Stimulated activated CD4-positive, alpha-beta T cell treated with anti-CD3 and anti-CD28 coated beads, Interleukin-4, amount 100 ng/mL, for 4 hours (primary cell): ENCODE measurements at regions not wholly inside any gene's neighbourhood (a gene's known extent, or its start where the extent isn't known, plus 50 kb on each side); places are given as distances from the start of the nearest gene placed in this dataset.
"Not testable (repeated sequence)": the region's sequence is repeated elsewhere in the genome, so short reads cannot be mapped to it uniquely, and the experiment has no call there.

Experiments
- DNase-seq, 2 experiments: peaks; one replicate each; pipeline ENCODE4 v3.0.0-alpha.2; 2020

DNA sequence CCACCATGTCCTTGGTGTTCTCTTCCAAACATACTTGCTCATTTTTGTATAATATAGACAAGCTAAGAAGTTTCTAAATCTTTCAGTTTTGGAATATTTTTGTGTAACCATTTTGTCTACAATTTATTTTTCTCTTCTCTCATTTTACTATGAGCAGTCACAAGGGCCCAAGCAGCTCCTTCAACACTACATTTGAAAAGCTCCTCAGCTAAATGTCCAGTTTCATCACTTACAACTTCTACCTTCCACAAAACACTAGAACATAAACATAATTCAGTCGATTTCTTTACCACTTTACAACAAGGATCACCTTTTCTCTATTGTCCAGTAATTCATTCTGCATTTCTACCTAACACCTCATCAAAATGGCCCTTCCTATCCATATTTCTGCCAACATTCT, 554.4 kb downstream of the RAB28 start:
- DNase-seq, result no peak

GRCh38 chr4:12928751-12929150, 555.4 kb downstream of the RAB28 start:
- DNase-seq, result no peak

DNA sequence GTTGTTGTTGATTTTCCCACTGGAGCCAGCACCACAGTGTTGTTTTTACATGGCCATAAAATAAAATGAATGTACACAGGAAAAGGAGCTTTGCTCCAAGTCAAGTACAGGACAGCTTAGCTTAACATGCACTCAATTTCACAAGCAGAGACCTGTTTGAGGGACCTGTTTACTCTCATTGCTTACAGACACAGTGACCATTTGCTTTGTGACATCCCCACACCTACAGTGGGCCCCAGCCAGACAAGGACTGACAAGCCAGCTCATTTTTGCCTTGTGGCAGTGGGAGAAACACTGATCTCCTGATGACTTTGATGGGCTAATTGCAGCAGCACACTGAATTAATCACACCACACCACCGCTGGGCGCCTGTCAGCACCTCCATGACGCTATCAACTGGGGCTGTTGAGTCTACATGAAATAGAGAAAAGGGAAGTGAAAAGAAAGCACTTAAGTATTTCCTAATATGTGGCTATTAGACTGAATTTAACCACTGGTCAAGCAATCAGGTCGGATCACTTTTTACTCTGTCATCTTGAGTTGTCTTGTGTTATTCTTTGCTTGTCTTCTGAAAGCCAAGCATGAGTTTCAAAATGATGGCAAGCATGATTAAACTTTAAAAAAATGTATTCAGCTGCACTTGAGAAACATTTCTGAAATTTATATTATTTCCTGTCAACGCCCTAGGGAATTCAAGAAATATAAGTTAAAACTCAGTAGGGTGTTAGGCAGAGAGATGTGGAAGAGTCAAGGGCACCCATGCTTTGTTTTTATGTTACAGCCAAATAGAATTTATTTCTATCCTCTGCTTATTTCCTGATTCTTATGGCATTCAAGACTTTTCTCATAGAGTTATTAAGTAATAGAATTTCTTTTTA, 557.7 kb downstream of the RAB28 start:
- no peak for DNase-seq

- no peak for DNase-seq
Measured at GRCh38 chr4:12924728-12925320, 559.3 kb downstream of the RAB28 start.

DNA sequence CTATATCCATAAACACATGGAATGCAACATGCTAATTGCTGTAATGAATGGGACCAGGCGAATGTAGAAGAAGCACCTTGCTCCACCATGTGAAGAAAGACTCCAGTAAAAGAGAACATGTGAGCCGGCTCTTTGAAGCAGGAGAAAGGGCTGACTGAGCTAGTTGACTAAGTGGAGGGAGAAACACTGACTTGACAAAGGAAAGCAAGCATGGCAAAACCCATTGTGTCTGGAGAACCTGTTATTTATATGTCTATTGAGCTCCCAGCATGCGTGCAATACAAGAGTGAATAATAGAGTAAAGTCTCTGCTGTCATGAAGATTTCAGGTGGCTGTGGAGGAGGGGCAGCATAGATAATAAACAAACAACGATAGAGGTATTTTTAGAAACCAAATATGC, 559.9 kb downstream of the RAB28 start:
- no peak for DNase-seq

DNA sequence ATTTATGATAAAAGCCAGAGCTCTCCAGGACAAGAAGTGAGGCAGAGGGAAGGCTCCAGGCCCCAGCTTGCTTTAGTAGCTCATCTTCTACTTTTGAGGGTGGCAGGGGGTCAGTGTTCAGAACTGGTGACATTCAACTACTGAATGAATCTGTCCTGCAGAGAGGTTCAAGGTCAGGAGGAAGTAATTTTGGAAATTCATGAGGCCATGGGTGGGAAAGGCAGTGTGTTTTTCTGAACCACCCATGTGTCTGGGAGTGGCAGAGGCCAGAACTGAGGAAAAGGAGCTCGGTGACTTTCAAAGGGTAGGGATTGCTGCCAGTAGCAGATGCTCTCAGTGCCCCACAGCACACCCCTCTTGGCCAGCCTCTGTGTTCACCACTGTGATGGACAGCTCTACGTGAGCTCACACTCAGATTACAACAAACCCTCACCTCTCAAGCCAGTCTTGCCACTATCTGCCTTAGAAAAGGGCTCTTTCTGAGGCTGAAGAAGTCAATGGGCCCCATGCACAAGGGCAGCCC, 571.2 kb downstream of the RAB28 start:
- no peak for DNase-seq

- no peak for DNase-seq
Measured at GRCh38 chr4:12911750-12912358, 572.3 kb downstream of the RAB28 start.

GRCh38 chr4:12903640-12904039, 580.5 kb downstream of the RAB28 start:
- DNase-seq, result not testable (repeated sequence)

DNA sequence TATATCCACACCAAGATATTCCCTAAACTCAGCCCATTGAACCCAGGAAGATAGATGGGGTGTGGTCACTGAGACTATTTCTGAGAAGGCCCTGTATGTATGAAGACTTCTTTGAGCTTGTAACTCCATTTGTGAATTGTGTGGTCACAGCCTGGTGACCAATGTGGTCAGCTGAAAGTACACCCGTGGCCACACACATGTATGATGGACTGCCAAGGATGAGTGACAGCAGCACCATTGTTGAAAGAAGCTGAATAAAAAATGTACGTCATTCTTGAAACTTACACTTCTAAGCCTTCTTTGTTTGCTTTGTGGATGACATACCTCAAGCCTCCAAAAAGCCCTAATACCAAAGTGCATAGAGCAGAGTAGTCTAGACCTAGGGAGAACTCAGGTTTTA, 581.4 kb downstream of the RAB28 start:
- no peak for DNase-seq

- DNase-seq, result no peak
Measured at GRCh38 chr4:12897954-12898353, 586.2 kb downstream of the RAB28 start.

- DNase-seq, result no peak
Measured at GRCh38 chr4:12894062-12894461, 590.1 kb downstream of the RAB28 start.

DNA sequence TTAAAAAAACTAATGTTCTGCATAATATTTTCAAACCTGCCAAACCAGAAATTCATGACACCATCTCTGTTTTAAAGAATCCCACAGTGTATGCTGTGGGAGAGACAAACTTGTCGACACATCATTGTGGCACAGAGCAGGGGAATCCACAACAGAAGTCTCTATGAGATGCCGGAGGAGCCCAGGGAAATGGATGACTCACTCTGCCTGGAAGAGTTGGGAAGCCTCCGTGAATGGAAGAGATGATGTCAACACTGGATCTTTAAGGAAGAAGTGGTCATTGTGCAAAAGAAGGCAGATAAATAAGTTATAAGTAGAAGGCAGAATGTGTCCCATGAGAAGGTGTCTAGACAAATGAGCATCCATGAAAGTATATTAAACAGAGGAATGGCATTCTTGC, 595.1 kb downstream of the RAB28 start:
- DNase-seq, result no peak

GRCh38 chr4:12884846-12885796, 599.0 kb downstream of the RAB28 start:
- no peak for DNase-seq

- no peak for DNase-seq
Measured at GRCh38 chr4:12881945-12882584, 602.1 kb downstream of the RAB28 start.

GRCh38 chr4:12880844-12881243, 603.3 kb downstream of the RAB28 start:
- no peak for DNase-seq

DNA sequence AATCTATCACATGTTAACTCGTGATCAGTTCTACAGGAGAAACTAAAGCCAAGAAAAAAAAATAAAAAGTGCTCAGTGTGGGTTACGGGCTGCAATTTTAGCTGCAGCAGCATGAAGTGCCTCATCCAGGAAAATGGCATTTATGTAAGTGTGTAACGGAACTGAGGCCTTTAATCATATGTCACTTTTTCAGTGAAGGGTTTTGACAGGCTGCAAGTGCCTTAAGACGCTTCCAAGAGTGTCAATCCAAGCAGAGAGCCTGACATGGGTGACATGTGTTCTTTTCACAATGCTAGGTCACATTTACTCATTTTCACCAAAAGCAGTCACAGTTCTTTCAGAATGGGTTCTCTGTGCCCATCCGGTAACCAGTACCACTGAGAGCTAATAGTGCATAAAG, 604.6 kb downstream of the RAB28 start:
- no peak for DNase-seq

GRCh38 chr4:12875640-12876243, 608.4 kb downstream of the RAB28 start:
- no peak for DNase-seq

- no peak for DNase-seq
Measured at GRCh38 chr4:12873351-12873750, 610.8 kb downstream of the RAB28 start.

- DNase-seq, result no peak
Measured at GRCh38 chr4:12861422-12861821, 622.7 kb downstream of the RAB28 start.

DNA sequence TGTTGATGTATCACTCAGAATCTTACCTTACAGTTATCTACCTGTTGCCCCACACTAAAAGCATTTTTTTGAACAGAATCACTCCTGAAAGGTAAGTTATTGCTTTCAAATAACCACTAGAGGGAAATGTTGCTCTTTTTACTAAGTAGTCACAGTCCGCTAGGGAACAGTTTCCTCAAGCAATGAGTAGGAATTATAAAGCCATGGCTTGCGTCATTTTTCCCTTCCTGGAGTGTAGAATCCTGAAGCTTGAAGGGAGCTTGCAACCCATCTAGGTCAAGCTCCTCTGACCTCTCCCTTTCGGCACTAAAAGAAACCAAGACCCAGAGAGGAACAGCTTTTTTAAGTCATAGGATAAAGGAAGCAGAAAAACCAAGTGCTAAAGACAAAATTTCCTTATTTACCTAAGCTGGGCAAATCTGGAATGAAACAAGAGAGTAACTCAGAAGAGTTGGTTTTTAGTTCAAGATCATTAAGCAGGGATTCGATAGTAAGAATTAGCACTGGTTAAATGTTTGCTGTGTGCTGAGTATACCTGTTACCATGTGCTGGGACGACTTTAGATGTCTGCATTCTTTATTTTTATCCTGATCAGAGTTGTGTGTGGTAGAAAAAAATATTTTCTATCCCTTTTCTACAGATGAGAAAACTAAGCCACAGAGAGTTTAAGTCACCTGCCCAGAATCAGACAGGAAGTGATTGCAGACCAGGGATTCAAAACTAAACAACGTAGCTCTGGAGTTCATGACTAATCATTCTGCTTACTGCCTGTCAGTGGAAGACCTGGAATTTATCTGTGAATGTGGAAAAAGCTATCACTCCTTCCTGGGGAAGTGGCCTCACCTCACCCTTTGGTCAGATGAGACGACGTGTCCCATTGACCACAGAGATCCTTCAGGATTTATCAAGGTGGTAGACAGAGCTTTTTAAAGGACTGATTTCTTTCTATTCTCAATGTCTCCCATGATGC, 631.5 kb downstream of the RAB28 start:
- DNase-seq, result no peak

GRCh38 chr4:12846368-12846767, 637.8 kb downstream of the RAB28 start:
- no peak for DNase-seq
